GM23248 (cell line): ENCODE measurements at regions not wholly inside any gene's neighbourhood (a gene's known extent, or its start where the extent isn't known, plus 50 kb on each side); places are given as distances from the start of the nearest gene placed in this dataset.

ENCODE experiments used
- DNase-seq: peaks from one replicate; pipeline ENCODE4 v3.0.0-alpha.2; 2015
- H2AFZ ChIP-seq: fragments of 200-600 bp; sonication (generic); 2 replicates; pipeline ENCODE4 v1.6.1; 2016; ENCODE audit warnings: antibody characterized with exemption
- H3F3A ChIP-seq: fragments of 200-600 bp; sonication (generic); 2 replicates; pipeline ENCODE4 v1.6.1; 2016; ENCODE audit warnings: mild to moderate bottlenecking, antibody characterized with exemption, mixed run types; ENCODE audit not compliant: insufficient read depth
- H3K27ac ChIP-seq: fragments of 200-600 bp; sonication (generic); 2 replicates; pipeline ENCODE4 v1.5.1; 2016; ENCODE audit warnings: mild to moderate bottlenecking
- H3K27me3 ChIP-seq: fragments of 200-600 bp; sonication (generic); replicated peaks from 2 replicates; pipeline ENCODE4 v1.6.1; 2016; ENCODE audit warnings: mild to moderate bottlenecking; ENCODE audit not compliant: insufficient read depth
- H3K36me3 ChIP-seq: fragments of 200-600 bp; sonication (generic); 2 replicates; pipeline ENCODE4 v1.6.1; 2016; ENCODE audit warnings: low read depth, mild to moderate bottlenecking
- H3K4me1 ChIP-seq: fragments of 200-600 bp; sonication (generic); 2 replicates; pipeline ENCODE4 v1.6.1; 2016; ENCODE audit warnings: mild to moderate bottlenecking; ENCODE audit not compliant: insufficient read depth
- H3K4me2 ChIP-seq: fragments of 200-600 bp; sonication (generic); one replicate; pipeline ENCODE4 v1.6.1; 2016; ENCODE audit warnings: mild to moderate bottlenecking; ENCODE audit not compliant: unreplicated experiment
- H3K4me3 ChIP-seq: fragments of 200-600 bp; sonication (generic); 2 replicates; pipeline ENCODE4 v1.5.1; 2016; ENCODE audit warnings: mild to moderate bottlenecking
- H3K79me2 ChIP-seq: fragments of 200-600 bp; sonication (generic); 2 replicates; pipeline ENCODE4 v1.6.1; 2016; ENCODE audit warnings: mild to moderate bottlenecking; ENCODE audit not compliant: insufficient read depth
- H3K9ac ChIP-seq: fragments of 200-600 bp; sonication (generic); 2 replicates; pipeline ENCODE4 v1.6.1; 2016; ENCODE audit warnings: mild to moderate bottlenecking
- H3K9me2 ChIP-seq: fragments of 200-600 bp; sonication (generic); 2 replicates; pipeline ENCODE4 v1.6.1; 2016; ENCODE audit warnings: mixed run types, mild to moderate bottlenecking, moderate library complexity; ENCODE audit not compliant: insufficient read depth
- H3K9me3 ChIP-seq: fragments of 200-600 bp; sonication (generic); one replicate; pipeline ENCODE4 v1.6.1; 2017; ENCODE audit warnings: low read depth
- H4K20me1 ChIP-seq: fragments of 200-600 bp; sonication (generic); 2 replicates; pipeline ENCODE4 v1.6.0; 2016; ENCODE audit not compliant: insufficient read depth
- EZH2 ChIP-seq: fragments of 200-600 bp; sonication (generic); IDR thresholded peaks from 2 replicates; pipeline ENCODE4 v1.6.1; 2018; ENCODE audit warnings: antibody characterized with exemption, mild to moderate bottlenecking; ENCODE audit not compliant: insufficient read depth, poor library complexity, severe bottlenecking
- EZH2phosphoT487 ChIP-seq: fragments of 200-600 bp; sonication (generic); IDR thresholded peaks from 2 replicates; pipeline ENCODE4 v1.6.1; 2018; ENCODE audit warnings: antibody characterized with exemption, moderate library complexity, mild to moderate bottlenecking, low read depth; ENCODE audit not compliant: insufficient read depth
- WGBS, 2 experiments: methylation state at CpG; one replicate each; pipeline ENCODE4 v1.1.6; 2015 to 2017; ENCODE audit warnings: low lambda C conversion rate in 2 of 2, low coverage in 1 of 2; ENCODE audit errors: missing lambda C conversion rate in 2 of 2; 5-methylcytosine and 5-hydroxymethylcytosine counted together
- in situ Hi-C: fragments of 300-500 bp; cut with MboI; formaldehyde crosslinking; loops from 2 replicates; pipeline ENCODE4 v1.15.0; 2020

DNA sequence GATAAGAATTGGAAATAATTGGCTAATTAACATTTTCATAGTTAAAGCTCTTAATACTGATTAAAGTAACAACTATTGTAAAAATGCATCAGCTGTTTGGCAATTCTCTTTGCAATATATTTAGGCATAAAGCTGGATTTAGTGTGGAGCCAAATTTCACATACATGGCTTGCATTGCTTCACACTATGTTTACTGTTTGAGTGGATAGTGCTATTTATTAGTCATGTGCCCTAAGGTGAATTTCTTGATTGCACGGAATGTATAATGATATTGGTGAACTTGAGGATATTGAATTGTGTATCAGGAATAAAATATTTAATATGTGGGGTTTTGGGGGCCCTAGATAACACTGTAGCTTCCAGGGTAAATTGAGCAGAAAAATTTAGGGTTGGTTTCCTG is 100.9 kb downstream of the AASDHPPT start:
- no peak overlapping the region for H2AFZ ChIP-seq
- peak; percentile 10 for DNase-seq
- no peaks in the 10 kb centered on the region for H3K79me2 ChIP-seq
- no peaks in the 10 kb centered on the region for H3K9me3 ChIP-seq
- no peak overlapping the region for H3K27ac ChIP-seq
- TF ChIP-seq EZH2phosphoT487 = no peak
- TF ChIP-seq EZH2 = no peak
- H3F3A ChIP-seq = no peaks in the 10 kb centered on the region
- H3K36me3 ChIP-seq = no peaks in the 10 kb centered on the region
- H3K9ac ChIP-seq = no peak overlapping the region
- no peak overlapping the region for H3K4me3 ChIP-seq
- no peaks in the 10 kb centered on the region for H3K4me1 ChIP-seq
- H3K9me2 ChIP-seq = no peaks in the 10 kb centered on the region
- H3K27me3 ChIP-seq = no peaks in the 10 kb centered on the region; the same call in 1 of the 2 replicates
- in situ Hi-C loops = no loop called here
- no peaks in the 10 kb centered on the region for H4K20me1 ChIP-seq
- no peak overlapping the region for H3K4me2 ChIP-seq
- 33% methylated on average over 1 of the region's 1 CpG for WGBS, 2 experiments

DNA sequence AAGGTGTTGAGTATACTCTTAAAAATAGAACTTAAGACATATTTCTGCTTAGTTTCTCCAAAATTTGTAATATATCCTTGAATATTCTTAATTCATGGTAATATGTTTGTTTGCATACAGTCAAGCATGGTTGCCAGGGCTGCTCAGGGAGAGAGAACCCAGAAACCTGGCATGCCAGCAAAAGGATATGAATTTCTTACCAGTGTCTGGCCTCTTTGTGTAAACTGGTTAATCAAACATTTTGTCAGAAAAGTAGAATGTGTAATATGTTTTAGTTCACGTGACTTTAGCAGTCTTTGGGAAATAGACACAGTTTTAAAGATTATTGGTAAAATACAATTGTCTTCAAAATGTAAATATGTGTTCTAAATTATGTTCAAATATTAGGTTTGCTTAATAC is 101.6 kb downstream of the AASDHPPT start:
- no peak overlapping the region for H2AFZ ChIP-seq
- no peak overlapping the region for H3K27ac ChIP-seq
- H3K4me1 ChIP-seq = no peaks in the 10 kb centered on the region
- no peaks in the 10 kb centered on the region for H3F3A ChIP-seq
- no peak overlapping the region for H3K4me2 ChIP-seq
- TF ChIP-seq EZH2phosphoT487 (no peak), EZH2 (no peak)
- WGBS, 2 experiments = 14 to 21% methylated on average over 1 of the region's 1 CpG
- no peak overlapping the region for H3K4me3 ChIP-seq
- no peaks in the 10 kb centered on the region for H3K9me2 ChIP-seq
- no peaks in the 10 kb centered on the region for H3K79me2 ChIP-seq
- H3K9ac ChIP-seq = no peak overlapping the region
- in situ Hi-C loops = no loop called here
- H3K36me3 ChIP-seq = no peaks in the 10 kb centered on the region
- H3K9me3 ChIP-seq = no peaks in the 10 kb centered on the region
- no peaks in the 10 kb centered on the region for H4K20me1 ChIP-seq
- DNase-seq = no peak
- no peaks in the 10 kb centered on the region; the same call in 1 of the 2 replicates for H3K27me3 ChIP-seq

DNA sequence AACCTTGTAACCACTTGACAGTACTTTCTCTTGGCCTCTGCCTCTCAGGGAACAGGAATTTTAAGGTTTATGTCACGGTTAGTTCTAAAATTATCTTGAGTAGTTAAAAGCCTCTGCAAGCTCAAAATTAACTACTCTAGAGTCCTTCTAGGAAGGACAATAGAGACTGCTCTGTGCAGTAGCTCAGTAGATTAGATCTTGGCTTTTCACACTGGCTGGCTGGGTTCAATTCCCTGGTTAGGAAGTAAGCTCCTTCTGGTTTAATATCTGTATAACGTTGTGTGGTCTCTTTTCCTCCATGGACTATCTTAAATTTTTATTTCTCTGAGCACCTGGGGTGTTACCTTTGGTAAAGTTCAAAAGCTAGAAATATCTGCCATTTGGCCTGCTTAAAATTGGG is 109.2 kb downstream of the AASDHPPT start:
- H3F3A ChIP-seq = no peaks in the 10 kb centered on the region
- H2AFZ ChIP-seq = no peak overlapping the region
- H3K27ac ChIP-seq = no peak overlapping the region
- in situ Hi-C loops = no loop called here
- H3K4me3 ChIP-seq = no peak overlapping the region
- no peak overlapping the region for H3K9ac ChIP-seq
- H3K9me3 ChIP-seq = no peaks in the 10 kb centered on the region
- DNase-seq = peak; percentile 5
- no peak overlapping the region for H3K4me2 ChIP-seq
- H3K9me2 ChIP-seq = no peaks in the 10 kb centered on the region
- H4K20me1 ChIP-seq = no peaks in the 10 kb centered on the region
- H3K4me1 ChIP-seq = no peaks in the 10 kb centered on the region
- H3K36me3 ChIP-seq = no peaks in the 10 kb centered on the region
- H3K27me3 ChIP-seq = no peaks in the 10 kb centered on the region
- TF ChIP-seq EZH2 = no peak
- no peak for TF ChIP-seq EZH2phosphoT487
- 9 to 16% methylated on average over 2 of the region's 2 CpGs for WGBS, 2 experiments
- H3K79me2 ChIP-seq = no peaks in the 10 kb centered on the region

DNA sequence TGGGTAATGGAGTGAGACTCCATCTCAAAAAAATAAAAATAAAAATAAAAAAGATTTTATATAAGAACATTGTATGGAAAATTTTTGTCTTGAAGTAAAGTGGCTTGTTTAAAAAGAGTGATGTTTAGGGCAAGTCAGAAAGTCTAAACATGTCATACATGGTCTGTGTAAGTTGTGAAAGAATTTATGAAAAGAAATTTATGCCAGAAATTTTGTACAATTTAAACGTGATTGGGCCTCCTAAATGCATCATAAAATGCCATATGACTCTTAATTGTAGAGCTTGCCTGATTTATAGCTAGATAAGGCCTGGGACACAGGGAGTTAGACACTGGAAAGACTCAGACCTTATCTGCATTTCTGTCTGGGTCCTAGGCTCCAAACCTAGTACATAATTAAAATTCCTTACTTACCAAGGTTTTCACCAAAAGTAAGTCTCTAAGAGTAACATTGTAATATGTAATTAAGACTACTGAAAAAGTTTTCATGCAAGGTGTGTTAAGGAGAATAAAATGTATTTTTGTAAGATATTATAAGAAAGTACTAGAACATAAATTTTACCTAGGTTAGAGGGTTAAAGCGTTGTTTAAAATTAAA is 110.5 kb downstream of the AASDHPPT start:
- H4K20me1 ChIP-seq = no peaks in the 10 kb centered on the region
- DNase-seq = no peak
- 12 to 19% methylated on average over 2 of the region's 2 CpGs for WGBS, 2 experiments
- H3K27ac ChIP-seq = no peak overlapping the region
- no peaks in the 10 kb centered on the region for H3K79me2 ChIP-seq
- H3K4me2 ChIP-seq = no peak overlapping the region
- H3K4me3 ChIP-seq = no peak overlapping the region
- H3K36me3 ChIP-seq = no peaks in the 10 kb centered on the region
- H2AFZ ChIP-seq = no peak overlapping the region
- TF ChIP-seq EZH2phosphoT487 (no peak), EZH2 (no peak)
- H3F3A ChIP-seq = no peaks in the 10 kb centered on the region
- H3K4me1 ChIP-seq = no peaks in the 10 kb centered on the region
- in situ Hi-C loops = no loop called here
- no peaks in the 10 kb centered on the region for H3K9me2 ChIP-seq
- H3K9me3 ChIP-seq = no peaks in the 10 kb centered on the region
- H3K27me3 ChIP-seq = no peaks in the 10 kb centered on the region
- H3K9ac ChIP-seq = no peak overlapping the region

DNA sequence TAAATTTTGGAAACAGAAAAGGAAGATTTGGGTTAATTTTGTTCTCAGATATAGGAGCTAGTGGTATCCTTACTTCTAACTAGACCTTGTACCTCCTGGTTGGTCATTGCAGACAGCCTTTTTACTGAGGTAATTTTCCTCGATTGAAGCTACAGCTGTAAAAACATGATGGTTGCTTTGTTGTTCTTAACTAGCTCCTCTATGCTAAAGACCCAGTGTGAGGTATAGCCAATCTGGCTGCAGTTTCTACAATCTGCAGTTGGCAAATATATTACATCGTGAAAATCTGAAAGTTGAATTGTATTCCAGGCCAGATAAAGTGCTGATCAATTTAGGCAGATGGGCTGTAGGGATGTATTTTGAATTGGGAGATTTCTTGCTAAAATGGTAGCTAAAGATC is 116.5 kb downstream of the AASDHPPT start:
- Histone ChIP-seq H4K20me1 (no peaks in the 10 kb centered on the region), H3K4me2 (no peak overlapping the region), H3K27me3 (no peaks in the 10 kb centered on the region), H3K9ac (no peak overlapping the region), H3K4me3 (no peak overlapping the region), H3K4me1 (no peaks in the 10 kb centered on the region), H3K79me2 (no peaks in the 10 kb centered on the region), H3K9me2 (no peaks in the 10 kb centered on the region), H3F3A (no peaks in the 10 kb centered on the region), H2AFZ (no peak overlapping the region), H3K9me3 (no peaks in the 10 kb centered on the region), H3K36me3 (no peaks in the 10 kb centered on the region), H3K27ac (no peak overlapping the region)
- no peak for DNase-seq
- TF ChIP-seq EZH2 = no peak
- no peak for TF ChIP-seq EZH2phosphoT487
- WGBS, 2 experiments = 26 to 29% methylated on average over 2 of the region's 2 CpGs
- in situ Hi-C loops = no loop called here
